AG04450 (cell line): ENCODE measurements at regions not wholly inside any gene's neighbourhood (a gene's known extent, or its start where the extent isn't known, plus 50 kb on each side); places are given as distances from the start of the nearest gene placed in this dataset.

ENCODE experiments used
- CTCF ChIA-PET: fragments of 300-600, 350-600 bp; formaldehyde crosslinking; extraction: SDS; loops from one replicate; lab custom pipeline; 2022; ENCODE audit warnings: antibody characterized with exemption, inconsistent platforms; lab: Charles Lee
- POLR2A ChIA-PET: fragments of 350-600 bp; formaldehyde crosslinking; extraction: SDS; loops from one replicate; lab custom pipeline; 2021; ENCODE audit warnings: antibody characterized with exemption, inconsistent platforms; lab: Yijun Ruan, JAX
- DNase-seq: peaks from one replicate; pipeline ENCODE4 v3.0.0-alpha.2; 2011; ENCODE audit warnings: low read depth, low spot score
- H3K27ac ChIP-seq: one replicate; pipeline ENCODE4 v1.5.1; 2012; ENCODE audit warnings: low read depth, low read length, control low read depth
- H3K27me3 ChIP-seq: one replicate; pipeline ENCODE4 v1.6.0; 2012; ENCODE audit warnings: low read length; ENCODE audit not compliant: control insufficient read depth, insufficient read depth
- H3K4me3 ChIP-seq: 2 replicates; pipeline ENCODE4 v1.5.1; 2011; ENCODE audit warnings: mild to moderate bottlenecking, low read depth, low read length, control low read depth
- H3K9me3 ChIP-seq: 2 replicates; pipeline ENCODE4 v1.5.1; 2012; ENCODE audit warnings: low read length; ENCODE audit not compliant: control insufficient read depth, insufficient read depth
- TF ChIP-seq, protein P1 (sequence below): IDR thresholded peaks from 2 replicates; pipeline ENCODE4 v1.5.1; 2011; ENCODE audit warnings: low read depth, low read length, control low read depth, inconsistent platforms

DNA sequence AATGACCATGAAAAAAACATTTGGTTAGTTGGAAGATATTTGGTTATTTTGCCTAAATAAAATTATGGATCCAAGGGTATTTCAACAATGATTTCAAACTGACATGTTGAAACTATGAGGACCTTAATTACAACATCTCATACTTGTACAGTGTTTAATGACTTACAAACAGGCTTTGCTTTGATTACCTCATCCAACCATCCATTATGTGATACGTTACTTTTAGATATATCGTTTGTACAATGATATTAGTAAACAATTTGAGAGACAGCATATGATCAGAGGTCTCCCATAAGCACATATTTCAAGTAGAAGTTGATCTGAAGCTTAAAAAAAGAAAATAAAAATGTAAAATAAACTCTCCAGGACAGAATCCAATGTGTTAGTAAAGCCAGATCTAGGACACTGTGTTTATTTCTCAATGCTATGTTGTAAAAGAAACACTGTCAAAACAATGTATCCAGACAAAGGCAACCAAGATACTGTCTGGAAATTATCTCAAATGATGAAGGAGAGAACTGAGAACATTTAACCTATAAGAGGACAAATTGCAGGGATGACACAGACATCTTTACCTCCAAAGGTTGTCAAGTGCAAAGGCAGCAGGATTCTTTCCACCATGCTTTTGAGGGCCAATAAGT is 116.0 kb upstream of the TARS1 start:
- Histone ChIP-seq H3K27ac (no peak overlapping the region), H3K27me3 (no peaks in the 10 kb centered on the region), H3K4me3 (no peak overlapping the region), H3K9me3 (no peaks in the 10 kb centered on the region)
- ChIA-PET CTCF (interaction anchor here (0.6 kb wide), 1 partner anchor 375 kb away, joined by 3 read pairs; no protein-coding TSS in a partner anchor), POLR2A (no interaction called here)
- DNase-seq, result no peak
- TF ChIP-seq, protein P1, sequence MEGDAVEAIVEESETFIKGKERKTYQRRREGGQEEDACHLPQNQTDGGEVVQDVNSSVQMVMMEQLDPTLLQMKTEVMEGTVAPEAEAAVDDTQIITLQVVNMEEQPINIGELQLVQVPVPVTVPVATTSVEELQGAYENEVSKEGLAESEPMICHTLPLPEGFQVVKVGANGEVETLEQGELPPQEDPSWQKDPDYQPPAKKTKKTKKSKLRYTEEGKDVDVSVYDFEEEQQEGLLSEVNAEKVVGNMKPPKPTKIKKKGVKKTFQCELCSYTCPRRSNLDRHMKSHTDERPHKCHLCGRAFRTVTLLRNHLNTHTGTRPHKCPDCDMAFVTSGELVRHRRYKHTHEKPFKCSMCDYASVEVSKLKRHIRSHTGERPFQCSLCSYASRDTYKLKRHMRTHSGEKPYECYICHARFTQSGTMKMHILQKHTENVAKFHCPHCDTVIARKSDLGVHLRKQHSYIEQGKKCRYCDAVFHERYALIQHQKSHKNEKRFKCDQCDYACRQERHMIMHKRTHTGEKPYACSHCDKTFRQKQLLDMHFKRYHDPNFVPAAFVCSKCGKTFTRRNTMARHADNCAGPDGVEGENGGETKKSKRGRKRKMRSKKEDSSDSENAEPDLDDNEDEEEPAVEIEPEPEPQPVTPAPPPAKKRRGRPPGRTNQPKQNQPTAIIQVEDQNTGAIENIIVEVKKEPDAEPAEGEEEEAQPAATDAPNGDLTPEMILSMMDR, result no peak

DNA sequence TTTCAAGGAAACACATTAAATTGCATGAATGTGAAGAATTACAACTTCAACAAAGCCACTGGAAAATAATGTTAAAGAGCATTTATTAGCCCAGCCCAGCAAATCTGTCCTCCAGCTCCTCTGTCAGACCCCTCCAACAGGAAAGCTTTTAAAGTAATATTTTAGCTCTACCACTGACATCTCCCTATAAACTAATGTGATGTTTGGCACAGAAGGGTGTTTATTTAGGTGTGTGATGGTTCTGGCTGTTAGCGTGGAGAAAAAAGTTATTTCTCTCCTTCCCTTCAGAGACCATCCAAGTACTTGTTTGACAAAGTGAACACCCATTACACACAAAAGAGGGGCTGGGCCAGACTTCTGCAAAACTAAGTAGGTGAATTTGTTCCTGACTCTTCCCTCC is 111.9 kb upstream of the TARS1 start:
- TF ChIP-seq, protein P1, result no peak
- no peaks in the 10 kb centered on the region for H3K27me3 ChIP-seq
- ChIA-PET POLR2A (no interaction called here), CTCF (no interaction called here)
- H3K27ac ChIP-seq, result no peak overlapping the region
- DNase-seq, result no peak
- no peaks in the 10 kb centered on the region for H3K9me3 ChIP-seq
- no peak overlapping the region for H3K4me3 ChIP-seq

DNA sequence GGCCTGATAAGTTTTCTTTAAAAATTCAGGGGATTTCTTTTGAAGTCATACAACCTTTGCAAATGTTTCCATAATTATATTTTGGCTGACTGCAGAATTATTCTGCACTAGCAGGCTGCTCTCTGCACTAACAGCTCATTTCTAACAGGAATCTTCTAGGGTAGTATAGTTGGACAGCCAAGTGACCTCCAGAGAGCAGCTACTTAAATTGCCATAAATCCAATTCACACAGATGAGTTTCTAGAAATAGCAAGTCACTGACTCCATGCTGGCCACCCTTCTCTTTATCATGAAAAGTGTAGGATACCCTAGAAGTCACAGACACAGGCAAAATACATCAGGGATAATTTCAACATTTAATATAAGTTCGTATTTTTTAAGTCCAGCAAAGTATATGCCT is 110.9 kb upstream of the TARS1 start:
- TF ChIP-seq, protein P1, result no peak
- H3K27ac ChIP-seq, result no peak overlapping the region
- no peaks in the 10 kb centered on the region for H3K27me3 ChIP-seq
- no peak overlapping the region for H3K4me3 ChIP-seq
- CTCF ChIA-PET, result no interaction called here
- no peaks in the 10 kb centered on the region for H3K9me3 ChIP-seq
- POLR2A ChIA-PET, result no interaction called here
- DNase-seq, result no peak

DNA sequence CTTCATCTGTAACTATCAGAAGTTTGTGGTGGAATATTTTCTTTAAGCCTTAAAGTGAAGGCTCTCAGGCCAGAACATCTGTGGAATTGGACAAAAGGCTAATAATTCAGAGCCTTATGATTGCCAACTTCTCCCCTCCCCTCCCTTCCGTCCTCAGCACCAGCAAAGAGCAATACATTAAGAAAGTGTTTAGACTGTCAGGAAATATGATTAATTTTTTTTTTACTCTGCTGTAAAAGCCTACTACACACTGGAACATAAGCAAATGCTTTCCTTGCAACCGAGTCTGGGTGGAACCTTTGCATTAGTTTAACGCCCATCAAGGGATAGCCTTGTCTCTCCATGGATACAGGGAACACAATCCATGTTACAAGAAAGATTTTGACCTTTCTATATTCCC is 110.3 kb upstream of the TARS1 start:
- TF ChIP-seq, protein P1, result no peak
- no peak for DNase-seq
- no peak overlapping the region for H3K27ac ChIP-seq
- ChIA-PET CTCF (no interaction called here), POLR2A (no interaction called here)
- no peak overlapping the region for H3K4me3 ChIP-seq
- no peaks in the 10 kb centered on the region for H3K9me3 ChIP-seq
- H3K27me3 ChIP-seq, result no peaks in the 10 kb centered on the region

DNA sequence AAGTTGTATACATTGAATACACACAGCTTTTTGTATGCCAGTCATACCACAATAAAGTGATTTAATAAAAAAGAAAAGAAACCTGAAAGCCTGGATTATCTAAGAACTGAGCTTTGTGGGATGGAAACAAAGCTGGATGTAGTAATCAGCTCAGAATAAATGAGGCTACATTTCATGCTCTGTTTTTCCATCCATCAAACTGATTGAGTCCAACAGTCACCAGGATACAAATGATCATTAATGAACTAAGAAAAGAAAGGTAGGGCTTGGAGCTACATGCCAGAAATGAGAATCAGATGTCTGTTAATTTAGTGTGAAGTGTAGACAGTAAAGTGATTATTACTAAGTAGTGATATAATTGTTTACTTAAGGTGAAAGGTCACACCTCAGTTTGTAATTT is 109.8 kb upstream of the TARS1 start:
- no peak overlapping the region for H3K27ac ChIP-seq
- H3K9me3 ChIP-seq, result no peaks in the 10 kb centered on the region
- DNase-seq, result no peak
- TF ChIP-seq, protein P1, result no peak
- no peak overlapping the region for H3K4me3 ChIP-seq
- ChIA-PET CTCF (no interaction called here), POLR2A (no interaction called here)
- no peaks in the 10 kb centered on the region for H3K27me3 ChIP-seq
